Activated CD4-positive, alpha-beta T cell treated with anti-CD3 and anti-CD28 coated beads, Interleukin-2, amount 50 U/mL, for 48 hours (primary cell): ENCODE measurements at regions not wholly inside any gene's neighbourhood (a gene's known extent, or its start where the extent isn't known, plus 50 kb on each side); places are given as distances from the start of the nearest gene placed in this dataset.

Experiments
- DNase-seq, 2 experiments: peaks; one replicate each; pipeline ENCODE4 v3.0.0-alpha.2; 2020

GRCh38 chr6:148068437-148069061, 274.1 kb upstream of the SASH1 start:
- no peak for DNase-seq

GRCh38 chr6:148069256-148069655, 273.4 kb upstream of the SASH1 start:
- no peak for DNase-seq

GRCh38 chr6:148074291-148074690, 268.3 kb upstream of the SASH1 start:
- DNase-seq: no peak

- no peak for DNase-seq
These were observed 267.9 kb upstream of the SASH1 start for GRCh38 chr6:148074738-148075137.

DNA sequence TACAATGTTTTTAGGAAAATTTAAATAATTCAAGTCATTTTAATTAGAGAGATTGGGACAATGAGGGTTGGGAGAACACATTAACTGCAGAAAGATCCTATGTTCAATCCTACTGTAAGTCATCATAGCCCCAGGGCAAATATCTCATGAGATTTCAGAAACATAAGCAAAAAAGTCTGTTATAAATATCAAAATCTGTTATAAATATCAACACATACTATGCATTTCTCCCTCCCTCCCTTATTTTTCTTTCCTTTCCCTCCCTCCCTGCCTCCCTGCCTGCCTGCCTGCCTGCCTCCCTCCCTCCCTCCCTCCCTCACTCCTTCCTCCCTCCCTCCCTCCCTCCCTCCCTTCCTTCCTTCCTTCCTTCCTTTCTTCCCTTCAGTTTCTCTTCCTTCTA, 267.3 kb upstream of the SASH1 start:
- no peak for DNase-seq

- no peak for DNase-seq
These were observed 266.6 kb upstream of the SASH1 start for GRCh38 chr6:148076051-148076450.

- DNase-seq: no peak
These were observed 262.3 kb upstream of the SASH1 start for GRCh38 chr6:148080315-148080714.

DNA sequence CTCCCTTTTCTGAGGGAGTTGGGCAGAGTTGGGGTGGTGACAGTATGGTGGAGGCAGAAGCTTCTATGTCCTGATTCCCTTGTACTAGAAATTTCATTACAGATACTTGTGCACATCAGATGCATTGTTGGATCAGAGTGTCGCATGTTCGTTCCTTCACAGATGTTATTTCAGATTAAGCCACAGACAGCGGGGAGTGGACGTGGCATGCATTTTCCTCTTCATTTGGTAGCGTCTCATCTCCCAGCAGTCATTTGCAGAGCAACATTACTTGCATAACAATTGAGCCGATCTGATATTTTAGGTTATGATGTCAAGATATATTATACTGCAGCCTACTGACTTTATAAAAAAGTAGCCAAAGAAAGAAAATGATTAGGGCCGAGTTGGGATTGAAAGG, 261.6 kb upstream of the SASH1 start:
- no peak for DNase-seq

DNA sequence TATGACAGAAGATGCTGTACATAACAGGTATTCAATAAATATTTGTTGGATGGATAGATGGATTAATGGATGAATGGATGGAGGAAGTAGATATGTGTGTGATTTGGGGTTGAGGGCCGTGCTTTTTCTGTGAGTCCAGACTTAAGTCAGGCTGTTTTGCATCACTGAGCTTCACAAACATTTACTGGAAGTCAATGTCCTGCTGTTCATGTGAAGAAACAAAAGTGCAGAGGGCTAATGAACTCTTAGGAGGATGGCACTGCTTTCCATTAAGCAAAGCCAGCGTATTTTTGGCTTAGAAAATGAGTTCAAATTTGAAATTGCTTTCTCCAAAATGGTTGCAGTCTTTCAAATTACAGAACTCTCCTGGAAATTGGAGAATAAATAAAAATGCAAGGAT, 260.6 kb upstream of the SASH1 start:
- DNase-seq: no peak

DNA sequence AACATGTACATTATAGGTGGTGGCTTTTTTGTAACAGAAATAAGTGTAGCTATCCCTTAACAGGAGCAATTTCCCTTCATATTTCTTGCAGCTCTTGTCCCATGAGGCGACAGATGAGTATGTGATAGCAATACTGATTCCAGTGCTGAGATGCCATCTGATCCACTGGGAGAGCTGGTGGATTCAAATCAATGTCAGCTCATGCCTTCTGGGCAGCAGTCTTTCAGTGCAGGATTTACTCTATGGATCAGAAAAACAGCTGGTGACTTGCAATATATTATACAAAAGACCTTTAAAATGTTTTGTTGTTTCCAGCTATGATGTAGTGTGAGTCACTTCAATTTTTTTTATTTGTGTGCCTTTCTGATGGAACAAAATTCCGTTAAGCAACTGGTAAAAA, 259.9 kb upstream of the SASH1 start:
- DNase-seq: no peak

DNA sequence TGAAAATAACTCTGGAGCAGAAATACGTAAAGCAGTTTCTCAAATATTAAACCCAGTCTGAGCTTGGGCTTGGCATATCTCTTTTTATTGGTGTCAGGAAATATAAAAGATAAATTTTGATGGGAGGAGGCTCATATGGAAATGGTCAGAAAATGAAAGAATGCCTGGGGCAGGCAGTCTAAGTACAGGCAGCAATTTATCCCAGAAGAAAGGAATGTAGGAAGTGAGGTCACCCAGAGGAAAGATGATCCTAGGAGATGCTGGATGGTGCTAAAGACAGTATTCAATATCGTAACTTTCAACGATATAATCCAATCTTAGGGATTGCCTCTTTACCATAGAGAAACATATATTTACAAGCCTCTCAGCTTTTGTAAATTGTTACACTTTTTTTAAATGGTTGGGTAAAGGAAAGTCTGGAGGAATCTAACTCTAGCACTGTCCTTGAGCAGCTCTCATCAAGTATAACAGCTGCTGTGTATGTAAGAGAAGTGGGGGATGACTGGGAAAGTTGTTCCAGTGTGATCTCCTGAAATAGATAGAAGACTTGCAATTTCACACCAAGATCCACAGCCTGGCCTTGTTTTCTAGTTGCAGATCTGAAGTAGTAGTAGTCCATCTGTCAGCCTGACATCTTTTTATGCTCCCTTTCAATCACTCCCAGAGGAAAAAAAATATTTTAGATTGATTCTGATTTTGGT, 256.9 kb upstream of the SASH1 start:
- no peak for DNase-seq

DNA sequence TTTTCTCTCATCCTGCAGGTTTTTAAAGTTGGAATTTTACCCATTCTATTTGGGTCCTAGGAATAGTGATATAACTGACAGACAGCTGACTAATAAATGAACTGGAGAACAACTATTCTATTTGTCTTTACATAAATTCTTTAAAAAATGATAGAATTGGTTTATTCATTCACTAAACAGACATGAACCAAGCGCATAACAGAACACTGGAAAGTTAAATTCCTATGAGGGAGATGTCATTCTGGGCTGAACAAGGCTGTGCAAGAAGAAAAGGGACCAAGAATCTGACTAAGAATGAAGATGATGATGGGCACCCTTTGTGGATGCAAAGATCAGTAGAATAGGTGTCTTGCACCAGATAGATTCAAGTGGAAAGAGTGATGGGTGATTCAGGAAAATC, 256.3 kb upstream of the SASH1 start:
- no peak for DNase-seq

DNA sequence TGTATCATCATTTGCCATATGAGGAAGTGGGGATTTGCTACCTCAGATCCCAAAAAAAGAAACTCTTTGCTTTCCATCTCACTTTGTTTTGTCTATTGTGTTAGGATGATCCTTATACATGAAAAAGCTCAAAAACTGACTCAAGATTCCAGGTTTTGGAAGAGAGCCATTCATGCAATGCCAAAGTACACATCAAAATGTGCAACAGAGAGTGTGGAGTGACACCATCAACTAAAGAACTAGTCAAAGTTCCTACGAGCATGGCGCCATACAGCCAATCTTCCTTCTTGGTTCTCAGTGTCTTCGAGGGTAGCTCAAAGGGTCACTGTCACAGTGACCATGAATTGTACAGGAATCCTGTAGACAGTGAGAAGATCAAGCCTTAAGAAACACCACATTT, 255.8 kb upstream of the SASH1 start:
- no peak for DNase-seq

DNA sequence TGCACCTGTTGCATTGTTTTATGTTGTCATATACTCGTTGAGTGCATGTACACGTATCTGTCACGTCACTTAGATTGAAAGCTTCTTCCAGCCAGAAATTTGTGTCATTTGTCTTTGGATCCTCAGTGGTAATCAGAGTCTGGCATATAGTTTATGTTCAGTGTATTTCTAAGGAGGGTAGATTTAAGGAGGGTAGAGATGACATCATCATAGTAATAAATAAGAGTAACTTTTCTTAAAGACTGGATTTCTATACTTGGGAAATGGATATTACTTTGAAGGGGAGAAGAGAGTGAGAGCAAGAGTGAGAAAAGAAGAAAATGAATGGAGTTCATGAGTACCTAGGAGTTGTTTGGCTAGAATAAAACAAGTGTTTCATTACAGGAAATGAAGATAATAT, 255.0 kb upstream of the SASH1 start:
- DNase-seq: no peak

DNA sequence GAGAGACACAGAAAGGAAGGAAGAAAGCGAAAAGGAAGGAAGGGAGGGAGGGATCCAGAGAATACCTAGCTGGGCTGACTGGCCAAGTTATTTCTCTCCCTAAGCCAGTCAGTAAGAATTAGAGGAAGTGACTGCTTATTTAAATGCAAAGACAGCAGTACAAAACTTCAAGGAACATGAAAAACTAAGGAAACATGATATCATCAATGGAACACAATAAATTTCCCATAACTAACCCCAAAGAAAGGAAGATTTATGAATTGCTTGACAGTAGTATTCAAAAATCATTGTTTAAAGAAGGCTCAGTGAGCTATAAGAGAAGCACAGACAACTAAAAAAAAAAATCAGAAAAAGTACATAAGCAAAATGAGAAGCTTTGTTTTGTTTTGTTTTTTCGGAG, 252.3 kb upstream of the SASH1 start:
- DNase-seq: no peak

DNA sequence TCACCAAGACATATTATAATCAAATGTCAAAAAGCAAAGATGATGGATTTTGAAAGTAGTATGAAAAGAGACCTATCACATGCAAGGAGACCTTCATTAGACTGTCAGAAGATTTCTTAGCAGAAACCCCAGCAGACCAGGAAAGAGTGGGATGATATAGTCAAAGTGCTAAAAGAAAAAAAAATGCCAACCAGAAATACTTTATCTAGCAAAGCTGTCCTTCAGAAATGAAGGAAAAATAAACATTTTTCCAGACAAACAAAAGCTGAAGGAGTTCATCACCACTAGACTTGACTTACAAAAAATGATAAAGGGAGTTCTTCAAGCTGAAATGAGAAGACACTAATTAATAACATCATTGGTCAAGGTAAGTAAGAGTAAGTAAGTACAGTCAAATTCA, 251.2 kb upstream of the SASH1 start:
- no peak for DNase-seq

GRCh38 chr6:148103436-148103835, 239.2 kb upstream of the SASH1 start:
- DNase-seq: no peak

DNA sequence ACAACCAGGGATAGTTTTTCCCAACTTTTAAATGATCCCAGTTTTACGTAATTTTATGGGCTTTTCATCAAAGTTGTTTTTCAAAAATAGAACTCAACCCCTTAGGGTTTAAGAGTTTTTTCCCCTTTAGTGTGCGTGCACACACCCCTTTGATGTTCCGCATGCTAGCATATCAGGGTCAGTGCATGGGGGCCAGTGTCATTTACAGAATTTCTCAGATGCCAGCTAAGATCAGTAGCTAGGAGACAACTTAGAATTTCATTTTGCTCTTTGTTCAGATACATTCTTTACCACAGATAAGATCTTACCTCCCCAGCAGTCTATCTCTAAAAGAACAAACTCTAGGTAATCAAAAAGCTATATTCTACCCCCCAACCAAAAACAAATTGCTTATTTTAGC, 238.5 kb upstream of the SASH1 start:
- no peak for DNase-seq

GRCh38 chr6:148105695-148106094, 236.9 kb upstream of the SASH1 start:
- no peak for DNase-seq

GRCh38 chr6:148107911-148108310, 234.7 kb upstream of the SASH1 start:
- no peak for DNase-seq

DNA sequence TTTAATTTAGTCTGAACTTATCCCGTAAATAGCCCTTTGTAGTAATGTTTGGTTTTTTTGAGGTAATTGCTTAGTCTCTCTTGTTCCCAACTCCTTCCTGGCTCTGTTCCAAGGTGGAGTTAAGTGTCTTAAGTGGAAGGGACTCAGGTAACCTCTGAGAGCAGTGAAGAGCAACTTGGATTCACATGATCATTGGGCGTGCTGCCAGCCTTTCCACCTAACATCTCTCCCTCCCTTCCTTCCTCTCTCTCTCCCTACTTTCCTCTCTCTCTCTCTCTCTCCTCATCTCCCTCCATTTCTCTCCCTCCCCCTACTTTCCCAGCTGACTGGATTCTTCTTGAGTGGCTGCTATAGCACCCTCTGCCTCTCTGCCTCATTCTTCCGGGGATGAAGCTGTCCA, 232.9 kb upstream of the SASH1 start:
- DNase-seq: no peak

DNA sequence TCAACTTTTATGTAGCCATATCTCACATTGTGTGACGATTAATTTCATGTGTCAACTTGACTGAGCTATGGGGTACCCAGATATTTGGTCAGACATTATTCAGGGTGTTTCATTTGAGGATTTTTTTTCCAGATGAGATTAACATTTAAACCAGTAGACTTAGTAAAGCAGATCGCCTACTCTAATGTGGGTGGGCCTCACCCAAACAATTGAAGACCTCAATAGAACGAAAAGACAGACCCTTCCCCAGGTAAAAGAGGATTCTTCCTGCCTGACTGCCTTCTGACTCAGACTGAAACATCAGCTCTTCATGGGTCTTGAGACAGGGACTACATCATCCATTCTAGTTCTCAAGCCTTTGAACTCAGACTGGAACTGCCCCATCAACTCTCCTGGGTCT, 231.7 kb upstream of the SASH1 start:
- DNase-seq: no peak

GRCh38 chr6:148112851-148113319, 229.8 kb upstream of the SASH1 start:
- no peak for DNase-seq

DNA sequence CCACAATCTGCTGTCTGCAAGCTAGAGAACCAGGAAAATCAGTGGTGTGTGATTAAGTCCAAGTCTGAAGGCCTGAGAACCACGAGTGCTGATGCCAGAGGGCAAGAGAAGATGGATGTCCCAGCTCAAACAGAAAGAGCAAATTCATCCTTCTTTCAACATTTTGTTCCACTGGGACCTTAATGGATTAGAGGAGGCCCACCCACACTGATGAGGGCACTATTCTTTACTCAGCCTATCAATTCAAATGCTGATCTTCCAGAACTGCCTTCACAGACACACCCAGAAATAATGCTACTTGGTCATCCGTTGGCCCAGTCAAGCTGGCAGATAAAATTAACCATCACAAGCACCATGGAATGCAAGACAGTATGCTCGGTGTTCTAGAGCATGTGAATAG, 226.6 kb upstream of the SASH1 start:
- no peak for DNase-seq

DNA sequence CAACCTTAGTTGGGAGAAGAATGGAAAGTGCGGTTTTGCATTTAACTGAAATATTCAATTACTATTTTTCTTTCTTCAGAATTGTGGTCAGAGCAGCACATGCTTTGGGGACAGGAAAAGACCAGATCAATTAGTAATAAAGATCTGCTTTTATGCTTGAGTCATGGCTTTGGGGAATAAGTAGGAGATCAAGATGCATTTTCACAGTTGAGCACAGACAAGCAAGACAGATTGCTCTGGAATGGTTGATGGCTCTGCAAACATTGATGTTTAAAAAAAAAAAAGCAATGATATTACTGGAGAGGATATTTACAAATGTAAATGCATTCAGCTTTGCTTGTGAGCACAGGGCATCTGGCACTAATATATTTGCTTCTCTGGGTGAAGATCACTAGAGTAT, 224.4 kb upstream of the SASH1 start:
- no peak for DNase-seq
